ENCODE measurements at regions not wholly inside any gene's neighbourhood (a gene's known extent, or its start where the extent isn't known, plus 50 kb on each side); places are given as distances from the start of the nearest gene placed in this dataset.

GRCh38 chr12:69131077-69131476, 108.3 kb upstream of the CPSF6 start:
- peaks cover 1% of the 10 kb centered on the region; the same call in 1 of the 2 replicates for H3K27me3 ChIP-seq (ENCODE audit: control insufficient read depth, insufficient read depth, low read length)
- DNase-seq (ENCODE audit: low read depth) = no peak
- no peak for TF ChIP-seq CTCF (IDR thresholded peaks at IDR 0.05; ENCODE audit: insufficient read depth, low read depth, low read length)
- no peaks in the 10 kb centered on the region for H3K36me3 ChIP-seq (ENCODE audit: control insufficient read depth, insufficient read depth, low read length)
- POLR2A ChIA-PET = interaction anchor here (0.6 kb wide), 1 partner anchor 62 kb away, joined by 3 read pairs; no protein-coding TSS in a partner anchor
- no peak overlapping the region for H3K4me3 ChIP-seq (ENCODE audit: low read depth, low read length)
- CTCF ChIA-PET = interaction anchor here (1.4 to 4.7 kb wide), 3 partner anchors 8 to 25 kb away, joined by 4 to 19 read pairs (median 6); no protein-coding TSS in a partner anchor

GRCh38 chr12:69136931-69137613, 102.3 kb upstream of the CPSF6 start:
- ChIA-PET POLR2A (no interaction called here), CTCF (no interaction called here)
- H3K36me3 ChIP-seq (ENCODE audit: control insufficient read depth, insufficient read depth, low read length) = no peaks in the 10 kb centered on the region
- no peak for DNase-seq (ENCODE audit: low read depth)
- no peaks in the 10 kb centered on the region for H3K27me3 ChIP-seq (ENCODE audit: control insufficient read depth, insufficient read depth, low read length)
- H3K4me3 ChIP-seq (ENCODE audit: low read depth, low read length) = no peak overlapping the region
- no peak for TF ChIP-seq CTCF (IDR thresholded peaks at IDR 0.05; ENCODE audit: insufficient read depth, low read depth, low read length)

- no peaks in the 10 kb centered on the region for H3K36me3 ChIP-seq (ENCODE audit: control insufficient read depth, insufficient read depth, low read length)
- ChIA-PET POLR2A (no interaction called here), CTCF (interaction anchor here (1.3 to 6.0 kb wide), 2 partner anchors 13 to 15 kb away, joined by 3 to 36 read pairs; no protein-coding TSS in a partner anchor)
- no peak for DNase-seq (ENCODE audit: low read depth)
- H3K27me3 ChIP-seq (ENCODE audit: control insufficient read depth, insufficient read depth, low read length) = no peaks in the 10 kb centered on the region
- no peak overlapping the region for H3K4me3 ChIP-seq (ENCODE audit: low read depth, low read length)
- no peak for TF ChIP-seq CTCF (IDR thresholded peaks at IDR 0.05; ENCODE audit: insufficient read depth, low read depth, low read length)
Observed at GRCh38 chr12:69141074-69141473, 98.3 kb upstream of the CPSF6 start.

GRCh38 chr12:69149270-69149669, 90.1 kb upstream of the CPSF6 start:
- ChIA-PET CTCF (interaction anchor here (0.9 kb wide), 1 partner anchor 9 kb away, joined by 3 read pairs; no protein-coding TSS in a partner anchor), POLR2A (no interaction called here)
- Histone ChIP-seq H3K27me3 (ENCODE audit: control insufficient read depth, insufficient read depth, low read length) (0 out of 2 replicates have a peak, but pooled peaks cover 1% of the 10 kb centered on the region), H3K36me3 (ENCODE audit: control insufficient read depth, insufficient read depth, low read length) (no peaks in the 10 kb centered on the region), H3K4me3 (ENCODE audit: low read depth, low read length) (no peak overlapping the region)
- no peak for TF ChIP-seq CTCF (IDR thresholded peaks at IDR 0.05; ENCODE audit: insufficient read depth, low read depth, low read length)
- no peak for DNase-seq (ENCODE audit: low read depth)

- Histone ChIP-seq H3K27me3 (ENCODE audit: control insufficient read depth, insufficient read depth, low read length) (0 out of 2 replicates have a peak, but pooled peaks cover 1% of the 10 kb centered on the region), H3K4me3 (ENCODE audit: low read depth, low read length) (no peak overlapping the region), H3K36me3 (ENCODE audit: control insufficient read depth, insufficient read depth, low read length) (no peaks in the 10 kb centered on the region)
- ChIA-PET POLR2A (no interaction called here), CTCF (no interaction called here)
- no peak for TF ChIP-seq CTCF (IDR thresholded peaks at IDR 0.05; ENCODE audit: insufficient read depth, low read depth, low read length)
- no peak for DNase-seq (ENCODE audit: low read depth)
Observed at GRCh38 chr12:69150083-69150795, 89.1 kb upstream of the CPSF6 start.
